CD14-positive monocyte (primary cell): ENCODE measurements at regions not wholly inside any gene's neighbourhood (a gene's known extent, or its start where the extent isn't known, plus 50 kb on each side); places are given as distances from the start of the nearest gene placed in this dataset.

Source experiments
- DNase-seq, 3 donors: peaks; one replicate each; pipeline ENCODE4 v3.0.0-alpha.2; 2011 to 2022
- H2AFZ ChIP-seq: 2 replicates; pipeline ENCODE4 v1.6.0; 2012; ENCODE audit warnings: mild to moderate bottlenecking, low read depth, low read length, inconsistent platforms; ENCODE audit not compliant: insufficient read depth, poor library complexity, severe bottlenecking
- H3K27ac ChIP-seq, 2 donors: 1 replicate in 1 of 2; 2 replicates in 1 of 2; pipeline ENCODE4 v1.5.1; 2012 to 2013; ENCODE audit warnings: low read length in 2 of 2, control low read depth in 1 of 2, inconsistent platforms in 1 of 2, low read depth in 1 of 2, mild to moderate bottlenecking in 1 of 2
- H3K27me3 ChIP-seq, 2 donors: one replicate each; pipeline versions ENCODE4 v1.6.0 to v1.6.1; 2011 to 2013; ENCODE audit warnings: low read length in 2 of 2; ENCODE audit not compliant: control insufficient read depth in 2 of 2, insufficient read depth in 2 of 2
- H3K36me3 ChIP-seq, 2 donors: replicated peaks in 1 of 2; 1 replicate in 1 of 2; 2 replicates in 1 of 2; pipeline versions ENCODE4 v1.5.1 to v1.6.1; 2012 to 2013; ENCODE audit warnings: low read length in 2 of 2, control low read depth in 1 of 2, inconsistent platforms in 1 of 2, mild to moderate bottlenecking in 1 of 2; ENCODE audit not compliant: insufficient read depth in 2 of 2, control insufficient read depth in 1 of 2
- H3K4me1 ChIP-seq, 2 donors: 1 replicate in 1 of 2; 2 replicates in 1 of 2; pipeline versions ENCODE4 v1.5.1 to v1.6.1; 2012 to 2013; ENCODE audit warnings: low read length in 2 of 2, control low read depth in 1 of 2, inconsistent platforms in 1 of 2, mild to moderate bottlenecking in 1 of 2, moderate library complexity in 1 of 2; ENCODE audit not compliant: insufficient read depth in 2 of 2, control insufficient read depth in 1 of 2
- H3K4me2 ChIP-seq: replicated peaks from 2 replicates; pipeline ENCODE3; 2012; ENCODE audit warnings: low read length, moderate library complexity, mild to moderate bottlenecking; ENCODE audit not compliant: poor library complexity, severe bottlenecking; ENCODE audit errors: extremely low read depth
- H3K4me3 ChIP-seq, 3 experiments: fragments of 200-600 bp in 1 of 3; sonication (generic) in 1 of 3; replicated peaks in 1 of 3; 1 replicate in 2 of 3; 2 replicates in 1 of 3; pipeline ENCODE4 v1.5.1; 2011 to 2013; ENCODE audit warnings: low read length in 3 of 3, mild to moderate bottlenecking in 3 of 3, control low read depth in 2 of 3, low read depth in 2 of 3, inconsistent platforms in 1 of 3, moderate library complexity in 1 of 3
- H3K79me2 ChIP-seq: 2 replicates; pipeline ENCODE4 v1.6.0; 2012; ENCODE audit warnings: mild to moderate bottlenecking, control low read depth, inconsistent platforms, low read length, moderate library complexity; ENCODE audit not compliant: insufficient read depth
- H3K9ac ChIP-seq: 2 replicates; pipeline ENCODE4 v1.6.0; 2017; ENCODE audit warnings: low read length, mild to moderate bottlenecking; ENCODE audit not compliant: insufficient read depth, poor library complexity, severe bottlenecking
- H3K9me3 ChIP-seq, 2 donors: replicated peaks in 1 of 2; 1 replicate in 1 of 2; 2 replicates in 1 of 2; pipeline versions ENCODE4 v1.5.1 to v1.6.1; 2012 to 2013; ENCODE audit warnings: low read length in 2 of 2, control low read depth in 1 of 2; ENCODE audit not compliant: control insufficient read depth in 1 of 2, insufficient read depth in 1 of 2
- H4K20me1 ChIP-seq: 2 replicates; pipeline ENCODE4 v1.6.0; 2012; ENCODE audit warnings: mild to moderate bottlenecking, low read length, control low read depth, moderate library complexity; ENCODE audit not compliant: insufficient read depth
- H3K27ac Mint-ChIP-seq, 7 donors: one replicate each; pipeline ENCODE4 v1.8.0; 2020; ENCODE audit warnings: mild to moderate bottlenecking in 7 of 7, mixed read lengths in 7 of 7, moderate library complexity in 6 of 7, inconsistent platforms in 2 of 7
- H3K27me3 Mint-ChIP-seq, 3 donors: one replicate each; pipeline ENCODE4 v1.8.0; 2021 to 2022; ENCODE audit warnings: low read depth in 3 of 3, mild to moderate bottlenecking in 3 of 3, mixed read lengths in 3 of 3, moderate library complexity in 3 of 3, inconsistent platforms in 1 of 3
- H3K36me3 Mint-ChIP-seq, 2 donors: one replicate each; pipeline ENCODE4 v1.8.0; 2020; ENCODE audit warnings: mixed read lengths in 2 of 2, inconsistent platforms in 1 of 2, mild to moderate bottlenecking in 1 of 2
- H3K4me1 Mint-ChIP-seq: one replicate; pipeline ENCODE4 v1.8.0; 2020; ENCODE audit warnings: mild to moderate bottlenecking, mixed read lengths
- H3K4me3 Mint-ChIP-seq, 2 donors: one replicate each; pipeline ENCODE4 v1.8.0; 2020; ENCODE audit warnings: mild to moderate bottlenecking in 2 of 2, mixed read lengths in 2 of 2, moderate library complexity in 1 of 2
- H3K9me3 Mint-ChIP-seq, 7 donors: one replicate each; pipeline ENCODE4 v1.8.0; 2020 to 2022; ENCODE audit warnings: mixed read lengths in 7 of 7, mild to moderate bottlenecking in 6 of 7, moderate library complexity in 6 of 7, inconsistent platforms in 2 of 7
- WGBS: methylation state at CpG from one replicate; pipeline ENCODE4 v1.1.5; 2013; ENCODE audit warnings: missing lambda C conversion rate; ENCODE audit not compliant: insufficient coverage; 5-methylcytosine and 5-hydroxymethylcytosine counted together
- intact Hi-C, 2 donors: fragments of 100-400 bp; cut with micrococcal nuclease; formaldehyde crosslinking; loops; one replicate each; pipeline versions ENCODE4 v1.15.0 to v1.15.1; 2023
- TF ChIP-seq, protein P1 (sequence below): fragments of 200-600 bp; IDR thresholded peaks from one replicate; pipeline ENCODE4 v1.8.0; 2022; ENCODE audit warnings: antibody characterized with exemption, mild to moderate bottlenecking

GRCh38 chr15:47289656-47290055, 427.6 kb upstream of the SEMA6D start:
- Mint-ChIP-seq H3K4me3 (no peak overlapping the region), H3K9me3 (peaks cover 2 to 8% (median 2%) of the 10 kb centered on the region in 7 donors), H3K27me3 (no peaks in the 10 kb centered on the region), H3K27ac (no peak overlapping the region), H3K4me1 (no peaks in the 10 kb centered on the region), H3K36me3 (no peaks in the 10 kb centered on the region)
- Histone ChIP-seq H3K79me2 (no peaks in the 10 kb centered on the region), H2AFZ (no peak overlapping the region), H3K27me3 (no peaks in the 10 kb centered on the region), H3K4me1 (no peaks in the 10 kb centered on the region), H4K20me1 (no peaks in the 10 kb centered on the region), H3K9ac (no peak overlapping the region), H3K27ac (no peak overlapping the region), H3K36me3 (no peaks in the 10 kb centered on the region), H3K4me2 (no peak overlapping the region), H3K4me3 (no peak overlapping the region), H3K9me3 (peaks cover 0 to 3% of the 10 kb centered on the region in 2 donors)
- no CpG with 5 or more reads among the region's 2 CpGs for WGBS
- no peak for DNase-seq
- TF ChIP-seq, protein P1, sequence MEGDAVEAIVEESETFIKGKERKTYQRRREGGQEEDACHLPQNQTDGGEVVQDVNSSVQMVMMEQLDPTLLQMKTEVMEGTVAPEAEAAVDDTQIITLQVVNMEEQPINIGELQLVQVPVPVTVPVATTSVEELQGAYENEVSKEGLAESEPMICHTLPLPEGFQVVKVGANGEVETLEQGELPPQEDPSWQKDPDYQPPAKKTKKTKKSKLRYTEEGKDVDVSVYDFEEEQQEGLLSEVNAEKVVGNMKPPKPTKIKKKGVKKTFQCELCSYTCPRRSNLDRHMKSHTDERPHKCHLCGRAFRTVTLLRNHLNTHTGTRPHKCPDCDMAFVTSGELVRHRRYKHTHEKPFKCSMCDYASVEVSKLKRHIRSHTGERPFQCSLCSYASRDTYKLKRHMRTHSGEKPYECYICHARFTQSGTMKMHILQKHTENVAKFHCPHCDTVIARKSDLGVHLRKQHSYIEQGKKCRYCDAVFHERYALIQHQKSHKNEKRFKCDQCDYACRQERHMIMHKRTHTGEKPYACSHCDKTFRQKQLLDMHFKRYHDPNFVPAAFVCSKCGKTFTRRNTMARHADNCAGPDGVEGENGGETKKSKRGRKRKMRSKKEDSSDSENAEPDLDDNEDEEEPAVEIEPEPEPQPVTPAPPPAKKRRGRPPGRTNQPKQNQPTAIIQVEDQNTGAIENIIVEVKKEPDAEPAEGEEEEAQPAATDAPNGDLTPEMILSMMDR = no peak
- intact Hi-C loops = no loop called here

- Mint-ChIP-seq H3K27ac (no peak overlapping the region), H3K4me3 (no peak overlapping the region), H3K4me1 (no peaks in the 10 kb centered on the region), H3K36me3 (no peaks in the 10 kb centered on the region), H3K27me3 (no peaks in the 10 kb centered on the region), H3K9me3 (peaks cover 0 to 6% (median 2%) of the 10 kb centered on the region in 7 donors)
- intact Hi-C loops = no loop called here
- no peak overlapping the region for H3K9ac ChIP-seq
- TF ChIP-seq, protein P1 = no peak
- H3K4me1 ChIP-seq = no peaks in the 10 kb centered on the region
- no CpG with 5 or more reads among the region's 2 CpGs for WGBS
- no peak overlapping the region for H2AFZ ChIP-seq
- H3K27ac ChIP-seq = no peak overlapping the region
- no peaks in the 10 kb centered on the region for H3K27me3 ChIP-seq
- no peak overlapping the region for H3K4me2 ChIP-seq
- H3K4me3 ChIP-seq = no peak overlapping the region
- H3K36me3 ChIP-seq = no peaks in the 10 kb centered on the region
- no peak for DNase-seq
- H3K9me3 ChIP-seq = peaks cover 0 to 3% of the 10 kb centered on the region in 2 donors
- no peaks in the 10 kb centered on the region for H4K20me1 ChIP-seq
- no peaks in the 10 kb centered on the region for H3K79me2 ChIP-seq
Measured at GRCh38 chr15:47291767-47292166, 425.5 kb upstream of the SEMA6D start.
